ENCODE measurements at regions not wholly inside any gene's neighbourhood (a gene's known extent, or its start where the extent isn't known, plus 50 kb on each side); places are given as distances from the start of the nearest gene placed in this dataset.

GRCh38 chr9:20138841-20139240, 350.0 kb upstream of the SLC24A2 start:
- dilution Hi-C loops (cut with MboI; ENCODE audit: extremely low pct_ligation_motif_present, low sequenced_read_pairs) (no loop called here), intact Hi-C loops (cut with micrococcal nuclease) (loop anchor here (10.0 kb wide), 1 partner anchor 174 kb away; no protein-coding TSS in a partner anchor)
- Histone ChIP-seq H3K27me3 (ENCODE audit: control insufficient read depth in 2 of 2, insufficient read depth in 2 of 2, low read length in 2 of 2) (peaks cover 0 to 3% of the 10 kb centered on the region in 2 experiments), H3K9me3 (replicated peaks; ENCODE audit: control insufficient read depth, insufficient read depth, low read length) (no peaks in the 10 kb centered on the region), H3K4me3 (replicated peaks in 1 of 3; ENCODE audit: insufficient read depth in 1 of 3, low read depth in 1 of 3, low read length in 3 of 3) (no peak overlapping the region), H3K4me2 (ENCODE audit: insufficient read depth, low read length) (no peak overlapping the region), H4K20me1 (replicated peaks; ENCODE audit: control insufficient read depth, extremely low read depth, insufficient read depth, low read length) (no peaks in the 10 kb centered on the region), H3K27ac (ENCODE audit: insufficient read depth, low read depth, low read length) (no peak overlapping the region), H3K9me1 (replicated peaks; ENCODE audit: control insufficient read depth, extremely low read depth, insufficient read depth, low read length) (no peaks in the 10 kb centered on the region), H3K36me3 (ENCODE audit: control insufficient read depth in 2 of 2, extremely low read depth in 1 of 2, insufficient read depth in 2 of 2, low read length in 2 of 2) (no peaks in the 10 kb centered on the region), H3K9ac (replicated peaks; ENCODE audit: extremely low read depth, insufficient read depth, low read length) (no peak overlapping the region), H2AFZ (ENCODE audit: low read depth, low read length) (no peak overlapping the region), H3K79me2 (ENCODE audit: control insufficient read depth, insufficient read depth, low read length) (no peaks in the 10 kb centered on the region), H3K4me1 (ENCODE audit: control insufficient read depth, extremely low read depth, insufficient read depth, low read length) (no peaks in the 10 kb centered on the region)
- BruUV-seq (replicated peaks), result no TSS peak
- ChIA-PET CTCF (no interaction called here), POLR2A (no interaction called here)
- TF ChIP-seq GATA2 (IDR thresholded peaks at IDR 0.05; ENCODE audit: insufficient read depth, insufficient read length, low read depth, low read length) (no peak), MAX (IDR thresholded peaks at IDR 0.05; ENCODE audit: insufficient read depth, insufficient read length) (no peak), POLR2A (IDR thresholded peaks at IDR 0.05; ENCODE audit: low read depth, low read length) (no peak), POLR2AphosphoS5 (IDR thresholded peaks at IDR 0.05; ENCODE audit: insufficient read depth, low read depth, low read length) (no peak), FOS (IDR thresholded peaks at IDR 0.05; ENCODE audit: borderline replicate concordance, insufficient read depth, low read length) (no peak)
- DNase-seq (ENCODE audit: low read depth, low spot score) (no peak), FAIRE-seq (no peak)

GRCh38 chr9:20138116-20138515, 349.3 kb upstream of the SLC24A2 start:
- H3K4me1 ChIP-seq (ENCODE audit: control insufficient read depth, extremely low read depth, insufficient read depth, low read length), result no peaks in the 10 kb centered on the region
- CTCF ChIA-PET, result no interaction called here
- no peaks in the 10 kb centered on the region for H4K20me1 ChIP-seq (replicated peaks; ENCODE audit: control insufficient read depth, extremely low read depth, insufficient read depth, low read length)
- no peak overlapping the region for H3K4me3 ChIP-seq (replicated peaks in 1 of 3; ENCODE audit: insufficient read depth in 1 of 3, low read depth in 1 of 3, low read length in 3 of 3)
- H2AFZ ChIP-seq (ENCODE audit: low read depth, low read length), result no peak overlapping the region
- H3K27me3 ChIP-seq (ENCODE audit: control insufficient read depth in 2 of 2, insufficient read depth in 2 of 2, low read length in 2 of 2), result peaks cover 0 to 3% of the 10 kb centered on the region in 2 experiments
- no TSS peak for BruUV-seq (replicated peaks)
- H3K27ac ChIP-seq (ENCODE audit: insufficient read depth, low read depth, low read length), result no peak overlapping the region
- no peak for FAIRE-seq
- H3K9ac ChIP-seq (replicated peaks; ENCODE audit: extremely low read depth, insufficient read depth, low read length), result no peak overlapping the region
- POLR2A ChIA-PET, result no interaction called here
- intact Hi-C loops (cut with micrococcal nuclease) (loop anchor here (10.0 kb wide), 1 partner anchor 173 kb away; no protein-coding TSS in a partner anchor), dilution Hi-C loops (cut with MboI; ENCODE audit: extremely low pct_ligation_motif_present, low sequenced_read_pairs) (no loop called here)
- no peaks in the 10 kb centered on the region for H3K9me1 ChIP-seq (replicated peaks; ENCODE audit: control insufficient read depth, extremely low read depth, insufficient read depth, low read length)
- no peaks in the 10 kb centered on the region for H3K36me3 ChIP-seq (ENCODE audit: control insufficient read depth in 2 of 2, extremely low read depth in 1 of 2, insufficient read depth in 2 of 2, low read length in 2 of 2)
- no peak overlapping the region for H3K4me2 ChIP-seq (ENCODE audit: insufficient read depth, low read length)
- no peaks in the 10 kb centered on the region for H3K9me3 ChIP-seq (replicated peaks; ENCODE audit: control insufficient read depth, insufficient read depth, low read length)
- no peaks in the 10 kb centered on the region for H3K79me2 ChIP-seq (ENCODE audit: control insufficient read depth, insufficient read depth, low read length)
- TF ChIP-seq FOS (IDR thresholded peaks at IDR 0.05; ENCODE audit: borderline replicate concordance, insufficient read depth, low read length) (no peak), CTCF (IDR thresholded peaks at IDR 0.05; ENCODE audit: extremely low read depth in 1 of 2, insufficient read depth in 1 of 2, low read depth in 1 of 2, low read length in 2 of 2) (no peak), JUN (IDR thresholded peaks at IDR 0.05; ENCODE audit: borderline replicate concordance, insufficient read depth, insufficient read length, low read depth) (no peak), MYC (IDR thresholded peaks at IDR 0.05; ENCODE audit: low read depth, low read length) (no peak), EZH2 (IDR thresholded peaks at IDR 0.05; ENCODE audit: borderline replicate concordance, low read depth, low read length, severe bottlenecking) (no peak), POLR2A (IDR thresholded peaks at IDR 0.05; ENCODE audit: low read depth, low read length) (no peak), MAX (IDR thresholded peaks at IDR 0.05; ENCODE audit: insufficient read depth, insufficient read length) (no peak), POLR2AphosphoS5 (IDR thresholded peaks at IDR 0.05; ENCODE audit: insufficient read depth, low read depth, low read length) (no peak), GATA2 (IDR thresholded peaks at IDR 0.05; ENCODE audit: insufficient read depth, insufficient read length, low read depth, low read length) (no peak)
- no peak for DNase-seq (ENCODE audit: low read depth, low spot score)

Measured in endothelial cell of umbilical vein (primary cell).